ENCODE measurements at regions not wholly inside any gene's neighbourhood (a gene's known extent, or its start where the extent isn't known, plus 50 kb on each side); places are given as distances from the start of the nearest gene placed in this dataset.

DNA sequence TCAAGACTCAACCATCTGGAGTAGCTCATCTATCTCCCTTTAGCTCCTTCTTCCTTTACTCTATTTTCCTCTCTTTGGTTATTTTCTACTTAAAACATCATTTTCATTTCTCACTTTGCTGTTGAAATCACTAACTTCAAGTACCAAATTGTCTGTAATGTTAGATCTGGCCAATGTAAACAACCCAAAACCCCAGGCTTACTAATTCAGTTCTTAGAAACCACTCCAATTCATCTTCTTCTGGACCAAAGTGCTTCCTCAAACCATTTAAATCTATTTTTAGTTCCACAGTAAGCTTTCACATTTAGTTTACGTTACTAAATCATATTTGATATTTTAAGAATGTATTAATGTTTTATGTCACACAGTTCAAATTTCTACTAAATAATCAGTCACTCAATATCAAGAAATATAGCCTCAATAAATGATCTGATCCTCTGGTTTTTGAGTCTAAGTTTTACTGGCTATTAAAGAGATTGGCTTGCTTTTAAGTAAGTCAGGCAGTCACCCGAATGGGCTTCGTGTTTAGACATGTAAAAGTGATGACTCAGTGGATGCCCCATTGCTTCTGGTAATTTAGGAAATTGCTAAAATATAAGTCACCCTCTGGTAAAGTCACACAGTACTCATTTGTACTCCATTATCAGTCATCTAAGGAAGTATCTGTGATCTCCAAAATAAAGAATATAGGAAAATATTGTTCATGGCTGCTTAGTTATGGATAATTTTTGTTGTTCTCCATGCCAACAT lies 527.2 kb upstream of the SOX11 start:
- Histone ChIP-seq H3K9me3 (ENCODE audit: low read depth, low read length) (no peaks in the 10 kb centered on the region), H3K9ac (ENCODE audit: insufficient read length) (no peak overlapping the region), H3K36me3 (ENCODE audit: insufficient read depth, low read length) (no peaks in the 10 kb centered on the region), H3K27ac (no peak overlapping the region), H3K4me3 (no peak overlapping the region)
- no peak for DNase-seq (ENCODE audit: low read depth, low spot score)
- TF ChIP-seq FOXP2 (optimal IDR thresholded peaks at IDR 0.05; ENCODE audit: control extremely low read depth, extremely low read length, insufficient read depth) = no peak

DNA sequence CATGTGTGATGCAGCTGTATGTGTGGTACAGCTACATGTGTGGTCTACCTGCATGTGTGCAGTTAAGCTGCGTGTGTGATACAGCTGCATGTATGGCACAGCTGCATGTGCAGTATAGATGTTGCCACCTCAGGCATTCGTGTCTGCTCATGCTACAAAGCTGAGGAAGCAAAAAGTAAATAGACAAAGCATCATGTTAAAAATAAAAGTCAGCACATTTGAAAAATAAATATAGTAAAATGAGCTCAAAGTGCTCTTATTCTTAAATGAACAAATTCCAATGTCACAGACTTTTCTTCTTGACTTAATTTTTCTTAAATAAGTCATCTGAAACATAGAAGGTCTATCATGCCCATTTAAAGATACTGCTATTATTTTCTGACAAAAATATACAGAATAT lies 519.3 kb upstream of the SOX11 start:
- Histone ChIP-seq H3K27ac (no peak overlapping the region), H3K9ac (ENCODE audit: insufficient read length) (no peak overlapping the region)
- TF ChIP-seq FOXP2 (optimal IDR thresholded peaks at IDR 0.05; ENCODE audit: control extremely low read depth, extremely low read length, insufficient read depth) = no peak
- TF ChIP-seq POLR2AphosphoS5 (IDR thresholded peaks at IDR 0.05; ENCODE audit: borderline replicate concordance, low read depth, low read length) = no peak
- no peak for TF ChIP-seq EZH2 (IDR thresholded peaks at IDR 0.05)

DNA sequence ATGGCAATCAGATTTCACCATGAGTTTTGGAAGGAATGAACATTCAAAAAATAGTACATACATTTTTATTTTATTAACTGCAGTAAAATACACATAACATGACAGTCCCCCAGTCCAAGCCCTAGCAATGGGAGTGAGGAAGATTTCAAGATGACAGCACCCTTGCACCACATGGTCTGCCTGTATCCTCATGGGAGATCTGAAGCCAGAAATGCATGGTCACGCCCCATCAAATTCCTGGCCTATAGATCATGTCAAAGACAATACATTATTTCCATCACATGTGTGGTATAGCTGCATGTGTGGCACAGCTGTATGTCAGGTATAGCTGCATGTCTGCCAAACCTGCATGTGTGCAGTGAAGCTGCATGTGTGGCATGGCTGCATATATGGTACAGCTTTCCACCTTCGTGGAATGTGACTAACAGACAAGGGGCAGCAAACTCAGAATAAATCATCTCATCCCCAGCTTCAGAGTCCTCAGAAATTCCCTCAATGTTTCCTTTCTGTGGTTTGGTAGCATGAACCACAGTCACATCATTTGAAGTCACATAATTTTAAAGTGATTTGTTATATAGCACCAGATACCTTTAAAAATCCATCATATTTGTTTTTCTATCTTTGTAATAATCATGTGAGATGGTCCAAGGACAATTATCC lies 518.2 kb upstream of the SOX11 start:
- TF ChIP-seq EZH2 (IDR thresholded peaks at IDR 0.05) = no peak
- no peak for TF ChIP-seq POLR2AphosphoS5 (IDR thresholded peaks at IDR 0.05; ENCODE audit: borderline replicate concordance, low read depth, low read length)
- TF ChIP-seq FOXP2 (optimal IDR thresholded peaks at IDR 0.05; ENCODE audit: control extremely low read depth, extremely low read length, insufficient read depth) = no peak
- Histone ChIP-seq H3K36me3 (ENCODE audit: insufficient read depth, low read length) (no peaks in the 10 kb centered on the region), H3K9ac (ENCODE audit: insufficient read length) (no peak overlapping the region), H3K4me3 (no peak overlapping the region), H3K27ac (no peak overlapping the region), H3K9me3 (ENCODE audit: low read depth, low read length) (no peaks in the 10 kb centered on the region)
- DNase-seq (ENCODE audit: low read depth, low spot score) = no peak

More for the DNA sequence above, 519.3 kb upstream of the SOX11 start:
- Histone ChIP-seq H3K9me3 (ENCODE audit: low read depth, low read length) (no peaks in the 10 kb centered on the region), H3K4me3 (no peak overlapping the region), H3K36me3 (ENCODE audit: insufficient read depth, low read length) (no peaks in the 10 kb centered on the region)
- DNase-seq (ENCODE audit: low read depth, low spot score) = no peak

DNA sequence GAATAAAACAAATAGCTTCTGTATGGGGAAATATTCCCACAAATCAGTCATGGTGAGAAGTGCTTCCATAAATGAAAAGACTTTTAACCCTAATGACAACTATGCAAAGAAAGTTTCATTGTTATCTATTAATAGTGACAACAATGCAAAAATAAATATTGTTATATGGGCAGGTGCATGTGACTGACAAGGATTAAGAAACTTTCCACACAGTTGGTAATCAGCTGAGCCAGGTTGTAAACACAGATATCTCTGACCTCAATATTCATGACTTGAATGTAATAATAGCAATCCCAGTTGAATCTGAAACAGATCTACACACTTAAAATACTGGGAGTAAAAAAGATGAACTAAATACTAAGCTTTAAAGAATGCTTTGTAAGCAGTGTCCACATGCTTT lies 517.0 kb upstream of the SOX11 start:
- H3K9ac ChIP-seq (ENCODE audit: insufficient read length) = no peak overlapping the region
- H3K27ac ChIP-seq = no peak overlapping the region
- no peak for TF ChIP-seq FOXP2 (optimal IDR thresholded peaks at IDR 0.05; ENCODE audit: control extremely low read depth, extremely low read length, insufficient read depth)
- no peak for TF ChIP-seq POLR2AphosphoS5 (IDR thresholded peaks at IDR 0.05; ENCODE audit: borderline replicate concordance, low read depth, low read length)
- TF ChIP-seq EZH2 (IDR thresholded peaks at IDR 0.05) = no peak
- no peak overlapping the region for H3K4me3 ChIP-seq
- no peaks in the 10 kb centered on the region for H3K36me3 ChIP-seq (ENCODE audit: insufficient read depth, low read length)
- no peaks in the 10 kb centered on the region for H3K9me3 ChIP-seq (ENCODE audit: low read depth, low read length)
- no peak for DNase-seq (ENCODE audit: low read depth, low spot score)

DNA sequence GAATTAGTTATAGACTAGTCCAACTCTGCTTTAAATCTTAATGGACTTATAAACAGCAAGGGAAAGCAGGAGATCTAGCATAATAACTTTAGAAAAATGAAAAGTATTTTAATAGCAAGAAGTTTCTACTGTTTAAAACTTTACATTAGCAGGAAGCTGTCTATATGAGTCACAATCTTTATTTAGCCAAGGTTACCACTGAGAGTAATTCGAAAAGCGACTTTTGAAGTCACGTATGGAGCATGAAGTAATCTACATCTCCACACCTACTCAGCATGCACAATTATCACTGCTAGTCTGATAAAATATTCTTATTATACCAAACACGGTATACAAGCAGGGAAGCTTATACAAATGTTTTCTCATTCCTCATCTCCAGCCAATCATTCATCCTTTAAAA lies 515.4 kb upstream of the SOX11 start:
- H3K36me3 ChIP-seq (ENCODE audit: insufficient read depth, low read length) = no peaks in the 10 kb centered on the region
- no peak overlapping the region for H3K9ac ChIP-seq (ENCODE audit: insufficient read length)
- no peak for DNase-seq (ENCODE audit: low read depth, low spot score)
- H3K27ac ChIP-seq = no peak overlapping the region
- H3K4me3 ChIP-seq = no peak overlapping the region
- TF ChIP-seq EZH2 (IDR thresholded peaks at IDR 0.05) = no peak
- TF ChIP-seq POLR2AphosphoS5 (IDR thresholded peaks at IDR 0.05; ENCODE audit: borderline replicate concordance, low read depth, low read length) = no peak
- TF ChIP-seq FOXP2 (optimal IDR thresholded peaks at IDR 0.05; ENCODE audit: control extremely low read depth, extremely low read length, insufficient read depth) = no peak
- H3K9me3 ChIP-seq (ENCODE audit: low read depth, low read length) = no peaks in the 10 kb centered on the region

DNA sequence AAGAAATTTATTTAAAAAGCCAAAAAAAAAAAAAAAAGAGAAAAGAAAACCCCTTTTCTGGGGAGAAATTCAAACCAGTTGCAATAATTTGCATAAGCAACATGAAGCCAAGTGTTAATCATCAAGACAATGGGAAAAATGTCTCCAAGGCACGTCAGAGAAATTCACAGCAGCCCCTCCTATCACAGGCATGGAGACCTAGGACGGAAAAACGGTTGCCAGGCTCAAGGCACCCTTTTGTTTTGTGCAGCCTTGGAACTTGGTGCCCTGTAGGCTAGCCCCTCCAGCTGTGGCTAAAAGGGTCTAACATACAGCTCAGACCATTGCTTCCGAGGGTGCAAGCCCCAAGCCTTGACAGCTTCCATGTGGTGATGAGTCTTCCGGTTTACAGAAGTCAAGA lies 509.2 kb upstream of the SOX11 start:
- Histone ChIP-seq H3K4me3 (no peak overlapping the region), H3K36me3 (ENCODE audit: insufficient read depth, low read length) (peaks cover 3% of the 10 kb centered on the region; the same call in 1 of the 2 replicates), H3K27ac (no peak overlapping the region), H3K9ac (ENCODE audit: insufficient read length) (no peak overlapping the region), H3K9me3 (ENCODE audit: low read depth, low read length) (peaks cover 4% of the 10 kb centered on the region; the same call in 1 of the 2 replicates)
- TF ChIP-seq POLR2AphosphoS5 (IDR thresholded peaks at IDR 0.05; ENCODE audit: borderline replicate concordance, low read depth, low read length) (no peak), FOXP2 (optimal IDR thresholded peaks at IDR 0.05; ENCODE audit: control extremely low read depth, extremely low read length, insufficient read depth) (no peak), EZH2 (IDR thresholded peaks at IDR 0.05) (no peak)
- DNase-seq (ENCODE audit: low read depth, low spot score) = no peak

DNA sequence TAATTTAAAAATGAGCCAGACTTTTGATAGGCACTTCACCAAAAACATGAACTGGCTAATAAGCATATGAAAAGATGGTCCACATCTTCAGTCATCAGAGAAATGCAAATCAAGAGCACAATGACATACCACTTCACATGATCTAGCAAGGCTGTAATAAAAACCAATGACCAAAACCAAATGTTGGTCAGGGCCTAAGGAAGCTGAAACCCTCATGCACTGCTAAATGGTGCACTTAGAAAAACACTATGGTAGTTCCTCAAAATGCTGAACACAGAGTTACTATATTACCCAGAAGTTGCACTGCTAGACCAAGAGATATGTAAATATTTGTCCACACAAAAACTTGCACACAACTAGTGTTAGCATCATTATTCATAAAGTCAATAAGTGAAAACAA lies 504.9 kb upstream of the SOX11 start:
- Histone ChIP-seq H3K9me3 (ENCODE audit: low read depth, low read length) (peaks cover 4% of the 10 kb centered on the region; the same call in 1 of the 2 replicates), H3K36me3 (ENCODE audit: insufficient read depth, low read length) (peaks cover 3% of the 10 kb centered on the region; the same call in 1 of the 2 replicates), H3K27ac (no peak overlapping the region), H3K9ac (ENCODE audit: insufficient read length) (no peak overlapping the region), H3K4me3 (no peak overlapping the region)
- TF ChIP-seq FOXP2 (optimal IDR thresholded peaks at IDR 0.05; ENCODE audit: control extremely low read depth, extremely low read length, insufficient read depth) = no peak
- TF ChIP-seq EZH2 (IDR thresholded peaks at IDR 0.05) = no peak
- TF ChIP-seq POLR2AphosphoS5 (IDR thresholded peaks at IDR 0.05; ENCODE audit: borderline replicate concordance, low read depth, low read length) = no peak
- no peak for DNase-seq (ENCODE audit: low read depth, low spot score)

DNA sequence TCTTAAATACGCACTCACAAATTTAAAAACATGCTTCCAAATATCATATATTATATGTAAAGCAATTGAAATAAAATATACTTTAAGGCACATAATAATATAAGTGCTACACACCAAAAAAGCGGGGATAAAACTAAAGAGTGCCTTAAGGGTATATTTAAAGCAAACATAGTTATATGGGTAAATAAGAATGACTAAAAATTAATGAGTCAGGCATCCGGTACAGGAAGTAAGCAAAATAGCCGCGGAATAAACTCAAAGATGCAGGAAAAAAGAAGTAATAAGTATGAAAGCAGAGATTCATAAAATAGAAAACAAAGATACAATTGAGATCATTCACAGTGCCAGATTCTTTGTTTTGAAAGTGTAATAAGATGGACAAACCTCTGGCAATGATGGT lies 503.5 kb upstream of the SOX11 start:
- no peak for TF ChIP-seq FOXP2 (optimal IDR thresholded peaks at IDR 0.05; ENCODE audit: control extremely low read depth, extremely low read length, insufficient read depth)
- no peak for TF ChIP-seq EZH2 (IDR thresholded peaks at IDR 0.05)
- TF ChIP-seq POLR2AphosphoS5 (IDR thresholded peaks at IDR 0.05; ENCODE audit: borderline replicate concordance, low read depth, low read length) = no peak
- Histone ChIP-seq H3K9me3 (ENCODE audit: low read depth, low read length) (peaks cover 4% of the 10 kb centered on the region; the same call in 1 of the 2 replicates), H3K36me3 (ENCODE audit: insufficient read depth, low read length) (peaks cover 3% of the 10 kb centered on the region; the same call in 1 of the 2 replicates), H3K4me3 (peak overlapping the region; percentile 34), H3K27ac (peak overlapping the region; percentile 75), H3K9ac (ENCODE audit: insufficient read length) (no peak overlapping the region)
- DNase-seq (ENCODE audit: low read depth, low spot score) = peak; percentile 81
